NCI-H2227 treated with DMSO at 0.1 percent for 48 hours (cell line): ENCODE measurements at regions not wholly inside any gene's neighbourhood (a gene's known extent, or its start where the extent isn't known, plus 50 kb on each side); places are given as distances from the start of the nearest gene placed in this dataset.

Experiments used
- DNase-seq: peaks from one replicate; lab custom pipeline; 2025; lab: John Stamatoyannopoulos, UW

DNA sequence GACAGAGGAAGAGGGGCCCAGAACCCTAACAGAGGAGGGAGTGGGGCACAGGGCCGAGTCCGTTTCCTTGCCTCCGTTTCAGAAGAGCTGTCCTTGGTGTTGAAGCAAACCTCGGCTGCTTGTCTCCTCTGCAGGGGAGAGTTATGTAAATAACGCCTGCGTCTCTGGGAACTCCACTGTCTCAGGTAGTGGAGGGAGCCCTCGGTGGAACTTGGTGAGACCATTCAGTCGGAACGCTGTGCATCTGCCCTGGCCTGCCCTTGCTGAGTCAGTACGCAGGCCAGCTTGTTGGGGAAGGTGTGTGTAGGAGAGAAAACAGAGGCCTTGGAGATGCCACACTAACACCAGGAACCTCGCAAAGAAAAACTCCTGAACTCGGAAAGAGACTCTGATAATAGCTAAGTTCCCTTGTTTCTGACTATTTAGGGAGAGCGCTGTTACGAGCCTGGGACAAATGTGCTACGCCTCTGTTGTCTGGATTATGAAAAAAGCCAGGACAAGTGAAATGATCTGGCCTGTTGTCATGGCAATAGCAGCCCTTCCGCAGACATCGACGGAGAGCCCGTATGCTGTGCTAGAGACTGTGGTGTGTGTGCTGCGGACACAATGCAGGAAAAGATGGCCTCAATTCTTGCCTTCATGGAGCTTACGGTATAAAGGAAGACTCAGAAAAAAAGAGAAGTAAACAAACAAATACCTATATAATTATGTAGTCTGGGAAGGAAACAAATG is 94.6 kb upstream of the AKT3 start:
- DNase-seq, result no peak

DNA sequence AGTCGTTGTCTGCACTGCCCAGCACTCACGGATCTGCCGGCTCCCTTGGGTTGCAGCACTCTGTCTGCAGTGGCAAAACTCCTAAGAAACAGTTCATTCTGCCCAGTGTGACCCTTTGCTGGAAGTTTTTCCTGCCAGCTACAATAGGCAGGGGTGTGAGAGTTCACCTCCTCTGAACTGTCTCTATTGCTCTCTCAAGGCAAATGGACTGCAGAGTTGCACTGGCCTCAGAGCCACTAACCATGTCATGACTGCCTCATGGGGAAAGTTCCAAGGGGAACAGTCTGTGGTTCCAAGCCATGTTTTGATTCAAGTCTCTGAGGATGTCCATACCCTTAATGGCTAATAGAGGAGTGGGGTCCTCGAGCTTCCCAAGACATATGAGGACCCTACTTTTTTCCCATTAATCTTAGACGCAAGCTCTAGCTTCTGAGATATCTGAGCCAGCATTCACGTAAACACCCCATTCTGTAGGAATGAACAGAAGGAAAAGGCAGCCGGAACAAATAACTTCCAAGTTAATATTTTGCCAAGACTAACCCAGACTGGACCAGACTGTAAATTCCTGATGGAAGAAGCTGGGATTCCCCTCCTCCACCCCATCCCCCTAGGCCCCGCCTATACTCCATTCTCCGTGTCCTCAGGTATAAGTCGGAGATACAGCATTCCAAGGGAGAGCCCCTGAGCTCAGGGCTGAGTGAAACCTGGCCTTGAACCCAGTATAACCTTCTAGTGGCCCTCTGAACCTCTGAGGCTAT is 93.8 kb upstream of the AKT3 start:
- DNase-seq, result no peak

DNA sequence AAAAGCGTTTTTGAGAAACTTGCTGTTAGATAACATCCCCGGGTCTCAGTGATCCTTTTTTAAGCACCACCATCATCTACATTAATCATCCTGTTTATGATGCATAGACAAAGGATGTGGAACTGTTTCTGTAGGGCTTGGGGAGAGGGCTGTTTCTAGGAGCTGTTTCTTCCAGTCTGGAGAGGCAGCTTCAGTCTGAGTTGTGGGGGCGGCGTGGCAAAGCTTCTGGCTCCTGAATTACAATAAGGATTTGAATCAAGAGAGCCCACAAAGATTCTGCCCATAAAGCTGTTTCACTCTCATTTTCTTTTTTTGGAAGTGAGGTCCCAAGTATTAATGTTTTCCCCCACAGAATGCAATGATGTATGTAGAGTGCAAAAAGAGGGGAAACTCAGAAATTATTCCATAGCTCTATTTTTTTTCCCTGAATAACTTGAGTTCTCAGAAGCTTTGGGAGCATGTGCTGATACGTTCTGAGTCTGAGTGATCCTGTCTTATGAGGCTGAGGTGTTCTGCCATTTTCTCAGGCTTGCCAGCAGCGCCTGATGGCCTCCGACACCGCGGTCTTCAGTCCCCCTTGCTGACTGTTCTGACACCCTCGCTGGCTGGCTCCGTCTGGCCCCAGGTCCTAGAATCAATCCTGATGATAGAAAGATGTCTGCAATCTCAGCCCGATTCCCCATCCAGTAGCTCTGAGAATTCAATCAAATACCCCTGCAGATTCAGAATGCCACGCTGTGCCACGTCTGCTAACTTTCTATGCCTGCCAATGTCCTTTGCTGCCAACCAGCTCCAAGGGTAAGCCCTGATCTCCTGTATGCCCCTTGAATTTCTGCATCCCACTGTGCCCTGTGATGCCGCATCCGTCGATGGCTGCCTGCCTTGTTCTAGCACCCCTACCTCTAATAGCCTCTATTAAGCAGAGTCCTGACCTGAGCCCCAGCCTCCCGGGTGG is 92.4 kb upstream of the AKT3 start:
- DNase-seq, result no peak

DNA sequence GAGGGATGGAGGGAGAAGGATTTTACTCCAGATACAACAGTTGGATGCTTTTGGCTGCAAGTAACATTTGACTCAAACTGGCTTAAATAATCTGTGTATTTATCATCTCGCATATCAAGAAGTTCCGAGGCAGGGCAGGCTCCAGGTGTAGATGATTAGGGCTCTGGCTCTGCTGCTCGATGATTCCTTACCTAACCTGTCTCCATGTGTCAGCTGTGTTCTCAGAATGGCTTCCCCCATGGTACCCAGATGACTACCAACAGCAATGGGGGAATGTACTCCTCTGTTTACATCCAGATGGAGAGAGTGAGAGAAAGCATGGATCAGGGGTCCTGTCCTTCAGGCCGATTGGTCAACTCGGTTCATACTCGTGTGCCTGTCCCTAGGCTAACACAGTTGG is 90.4 kb upstream of the AKT3 start:
- no peak for DNase-seq

DNA sequence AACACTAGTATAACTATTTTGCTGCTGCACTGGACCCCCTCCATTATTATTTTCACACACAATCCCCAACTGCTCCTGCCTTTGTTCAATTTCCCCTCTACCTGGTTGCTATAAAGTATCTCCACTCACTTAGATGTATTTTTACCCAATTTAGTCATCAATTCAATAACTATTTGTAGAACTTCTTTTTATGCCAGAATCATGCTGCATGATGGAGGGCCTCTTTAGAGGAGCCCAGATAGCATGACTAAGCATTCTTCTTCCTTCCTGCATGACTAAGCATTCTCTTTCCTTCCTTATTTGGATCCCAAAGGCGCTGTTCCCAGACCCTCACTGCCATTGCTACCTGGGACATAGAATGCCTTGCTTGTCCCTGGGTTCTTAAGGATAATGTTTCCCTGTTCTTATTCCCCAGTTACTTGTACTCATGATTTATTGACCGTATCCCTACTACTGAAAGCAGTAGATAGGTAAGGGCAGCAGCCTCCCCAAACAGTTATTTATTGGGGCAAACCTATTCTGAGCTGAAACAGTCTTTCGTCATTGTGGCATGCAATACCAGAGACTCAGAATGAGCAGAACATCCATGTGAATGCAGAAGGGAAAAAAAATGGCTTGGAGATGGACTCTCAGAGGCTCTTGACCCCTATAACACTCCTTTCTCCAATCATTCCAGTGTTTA is 89.3 kb upstream of the AKT3 start:
- DNase-seq, result no peak

DNA sequence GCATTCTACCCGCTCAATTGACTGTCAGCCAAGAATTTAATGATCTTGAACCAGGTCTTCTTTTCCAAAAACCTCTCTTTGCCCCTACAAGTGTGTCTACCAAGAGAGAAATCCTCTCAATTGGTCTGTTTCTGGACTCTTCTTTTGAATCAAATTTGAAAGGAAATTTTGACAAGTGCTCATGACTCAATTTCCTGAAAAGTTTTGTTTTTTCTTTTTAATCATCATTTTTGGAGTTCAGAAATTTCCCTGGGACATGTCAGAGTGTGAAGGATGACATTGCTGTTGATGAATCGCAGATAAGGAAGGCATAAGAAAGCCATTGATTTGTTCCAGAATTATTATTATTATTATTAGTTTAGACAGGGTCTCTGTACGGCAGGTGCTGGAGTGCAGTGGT is 88.2 kb upstream of the AKT3 start:
- DNase-seq, result no peak

DNA sequence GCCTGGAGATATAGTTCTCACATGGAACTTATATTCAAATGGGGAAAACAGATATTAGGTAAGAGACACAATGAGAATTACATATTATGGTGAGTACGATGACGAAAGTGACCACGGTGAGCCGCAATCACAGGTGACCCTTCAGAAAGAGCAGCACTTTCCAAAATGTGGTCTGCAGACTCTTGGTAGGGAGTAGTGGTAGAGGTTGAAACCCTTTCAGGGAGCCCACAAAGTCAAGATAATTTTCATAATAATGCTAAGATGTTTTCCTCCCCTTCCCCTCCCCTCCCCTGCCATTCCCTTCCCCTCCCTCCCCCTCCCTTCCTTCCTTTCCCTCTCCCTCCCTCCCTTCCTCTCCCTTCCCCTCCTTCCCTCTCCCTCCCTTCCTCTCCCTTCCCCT is 83.5 kb upstream of the AKT3 start:
- DNase-seq, result no peak

DNA sequence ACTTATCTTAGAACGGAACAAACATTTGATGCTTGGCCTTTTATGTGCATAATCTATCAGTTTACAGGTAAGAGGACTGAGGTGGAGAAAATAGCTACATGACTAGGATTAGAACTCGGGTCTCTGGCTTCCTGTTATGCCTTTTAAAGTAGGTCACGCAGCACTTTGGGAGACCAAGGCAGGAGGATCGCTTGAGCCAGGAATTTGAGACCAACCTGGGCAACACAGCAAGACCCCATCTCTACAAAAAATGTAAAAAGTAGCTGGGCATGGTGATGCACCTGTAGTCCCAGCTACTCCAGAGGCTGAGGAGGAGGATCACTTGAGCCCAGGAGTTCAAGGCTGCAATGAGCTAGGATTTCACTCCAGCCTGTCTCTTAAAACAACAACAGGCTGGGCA is 81.9 kb upstream of the AKT3 start:
- no peak for DNase-seq

DNA sequence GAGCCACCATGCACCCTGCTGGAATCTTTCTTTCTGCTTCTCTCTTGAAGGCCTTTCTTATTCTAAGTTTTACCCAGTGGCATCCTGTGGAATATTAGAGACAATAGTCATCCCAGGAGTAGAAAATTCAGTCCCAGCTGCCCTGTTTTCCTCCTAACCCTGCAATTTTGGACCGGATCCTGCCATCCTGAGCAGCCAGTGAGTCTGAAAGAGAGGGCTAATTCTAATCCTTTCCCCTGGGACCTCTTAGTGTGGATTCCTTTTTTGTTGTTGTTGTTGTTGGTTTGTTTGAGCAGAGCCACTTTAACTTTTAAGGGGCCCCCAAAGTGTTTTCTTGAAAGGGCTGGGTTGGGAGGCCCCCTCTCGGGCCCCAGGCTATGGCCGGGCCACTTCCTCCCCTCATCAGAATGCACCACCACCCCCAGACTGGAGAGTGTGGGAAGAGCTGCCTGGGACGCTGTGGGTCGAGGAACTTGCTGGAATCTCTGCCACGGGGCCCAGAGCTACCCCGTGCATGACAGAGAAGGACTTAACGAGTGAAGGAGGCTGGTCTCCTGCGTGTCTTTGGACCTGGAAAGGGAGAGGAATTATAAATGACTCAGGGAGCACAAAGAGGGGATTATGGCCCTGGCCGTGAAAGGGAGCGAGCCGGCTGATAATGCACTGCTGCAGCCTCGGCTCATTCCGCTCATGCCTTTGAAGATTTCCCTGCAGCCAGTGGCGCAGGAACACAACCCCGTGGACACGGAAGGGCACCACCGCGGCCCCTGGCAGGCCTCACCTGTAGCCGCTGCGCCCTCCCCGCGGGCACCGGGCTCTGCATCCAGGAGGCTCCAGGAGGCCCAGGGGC is 81.0 kb upstream of the AKT3 start:
- no peak for DNase-seq

DNA sequence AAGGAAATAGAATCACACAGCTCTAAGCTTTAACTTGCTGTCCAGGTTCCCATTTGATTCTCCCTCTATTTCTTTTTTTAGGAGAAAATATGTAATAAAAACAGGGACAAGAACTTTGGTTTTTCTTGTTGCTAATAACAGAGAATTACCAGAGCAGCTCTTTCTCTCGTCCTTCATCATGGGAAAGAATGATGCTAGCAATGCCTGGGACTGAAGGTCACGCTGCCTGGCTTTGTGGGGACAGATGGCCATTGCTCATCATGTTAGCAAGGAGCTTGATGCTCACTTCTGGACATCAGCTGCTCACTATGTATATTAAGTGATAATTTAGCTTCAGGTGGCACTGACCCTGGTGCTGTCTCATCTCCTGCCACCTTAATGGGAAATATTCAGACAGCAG is 77.3 kb upstream of the AKT3 start:
- DNase-seq, result no peak

DNA sequence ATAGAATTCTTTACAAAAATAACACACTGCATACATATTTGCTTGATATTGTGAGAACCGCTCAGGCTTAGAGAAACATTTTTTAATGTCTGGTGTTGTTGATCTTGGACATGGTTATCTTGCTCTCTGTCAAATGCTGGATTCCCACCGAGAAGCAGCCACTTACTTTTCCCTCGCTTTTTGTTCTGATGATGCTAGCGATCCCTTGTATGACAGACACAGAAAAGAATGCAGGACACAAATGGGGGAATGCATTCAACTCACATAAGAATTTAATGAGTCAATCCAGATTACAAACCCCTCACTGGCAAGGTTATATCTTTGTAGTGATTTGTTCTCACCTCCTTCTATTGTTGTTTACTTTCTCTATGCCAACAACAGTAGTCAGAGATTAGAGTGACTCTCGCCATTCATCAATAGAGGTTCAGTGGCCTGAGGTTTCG is 76.8 kb upstream of the AKT3 start:
- DNase-seq, result no peak

DNA sequence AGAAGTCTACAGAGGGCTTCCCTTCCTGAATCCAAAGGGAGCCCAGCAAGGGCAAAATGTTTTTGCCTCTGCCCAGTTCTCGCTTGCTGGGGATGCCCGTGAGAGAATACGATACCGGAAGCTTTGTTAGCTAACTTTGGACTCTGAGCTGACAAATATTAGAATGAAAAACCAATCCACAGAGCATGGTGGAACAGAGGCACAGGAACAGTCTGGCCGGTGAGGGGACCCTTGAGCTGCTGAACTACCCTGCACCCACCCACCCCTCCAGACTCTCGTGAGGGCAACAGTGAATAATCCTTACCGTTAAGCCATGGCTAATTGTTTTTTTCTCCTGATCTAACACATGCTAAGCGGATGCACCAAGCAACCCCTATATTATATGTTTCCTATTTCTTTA is 76.3 kb upstream of the AKT3 start:
- no peak for DNase-seq

DNA sequence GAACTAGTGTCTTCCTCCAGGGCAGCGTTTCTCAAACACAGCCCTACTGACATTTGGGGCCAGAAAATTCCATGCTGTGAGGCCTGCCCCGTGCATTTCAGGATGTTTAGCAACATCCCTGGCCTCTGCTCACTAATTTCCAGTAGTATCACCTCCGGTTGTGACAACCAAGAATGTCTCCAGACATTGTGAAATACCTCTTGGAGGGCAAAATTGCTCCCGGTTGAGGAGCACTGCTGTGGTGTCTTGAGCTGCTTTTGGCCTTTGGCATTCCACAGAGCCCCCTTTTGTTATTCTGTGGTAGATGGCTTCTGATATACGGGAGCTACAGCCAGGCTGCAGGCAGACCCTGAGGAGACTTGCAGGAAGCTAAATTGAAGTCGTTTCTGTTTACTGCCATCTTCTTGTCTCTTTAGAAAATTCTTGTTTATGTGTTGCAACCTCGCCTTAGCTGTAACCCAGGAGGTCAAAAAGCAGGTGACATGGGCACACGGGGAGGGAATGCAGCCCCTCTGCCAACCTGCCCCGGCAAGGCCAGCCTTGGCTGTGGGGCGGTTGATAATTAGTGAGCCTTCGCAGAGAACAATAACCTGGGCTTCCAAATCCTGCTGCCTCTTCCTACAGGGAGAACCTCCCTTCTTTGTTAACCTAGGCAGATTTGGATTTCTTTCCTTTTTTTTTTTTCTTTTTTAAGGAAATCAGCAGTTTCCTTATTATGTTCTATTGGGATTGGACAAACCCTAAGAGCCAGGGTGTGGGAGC is 74.7 kb upstream of the AKT3 start:
- DNase-seq, result no peak

DNA sequence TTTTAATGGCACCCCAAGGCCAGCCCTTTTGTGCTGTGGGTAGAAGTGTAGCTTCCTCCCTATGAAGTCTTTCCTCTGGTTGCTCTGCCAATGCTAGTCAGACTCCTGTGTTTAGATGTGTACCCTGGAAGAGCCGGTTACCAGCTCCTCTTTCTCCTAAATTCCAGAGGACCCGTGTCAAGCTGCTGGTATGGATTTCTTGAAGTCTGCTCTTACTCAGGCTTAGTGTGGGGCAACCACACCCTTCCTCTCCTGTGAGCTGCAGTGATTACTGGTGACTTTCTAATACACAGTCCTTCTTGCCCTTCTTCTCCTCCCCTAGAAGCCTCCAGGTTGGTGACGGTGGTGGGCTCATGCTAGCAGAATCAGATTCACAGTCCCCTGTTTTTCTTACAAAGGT is 74.1 kb upstream of the AKT3 start:
- no peak for DNase-seq

DNA sequence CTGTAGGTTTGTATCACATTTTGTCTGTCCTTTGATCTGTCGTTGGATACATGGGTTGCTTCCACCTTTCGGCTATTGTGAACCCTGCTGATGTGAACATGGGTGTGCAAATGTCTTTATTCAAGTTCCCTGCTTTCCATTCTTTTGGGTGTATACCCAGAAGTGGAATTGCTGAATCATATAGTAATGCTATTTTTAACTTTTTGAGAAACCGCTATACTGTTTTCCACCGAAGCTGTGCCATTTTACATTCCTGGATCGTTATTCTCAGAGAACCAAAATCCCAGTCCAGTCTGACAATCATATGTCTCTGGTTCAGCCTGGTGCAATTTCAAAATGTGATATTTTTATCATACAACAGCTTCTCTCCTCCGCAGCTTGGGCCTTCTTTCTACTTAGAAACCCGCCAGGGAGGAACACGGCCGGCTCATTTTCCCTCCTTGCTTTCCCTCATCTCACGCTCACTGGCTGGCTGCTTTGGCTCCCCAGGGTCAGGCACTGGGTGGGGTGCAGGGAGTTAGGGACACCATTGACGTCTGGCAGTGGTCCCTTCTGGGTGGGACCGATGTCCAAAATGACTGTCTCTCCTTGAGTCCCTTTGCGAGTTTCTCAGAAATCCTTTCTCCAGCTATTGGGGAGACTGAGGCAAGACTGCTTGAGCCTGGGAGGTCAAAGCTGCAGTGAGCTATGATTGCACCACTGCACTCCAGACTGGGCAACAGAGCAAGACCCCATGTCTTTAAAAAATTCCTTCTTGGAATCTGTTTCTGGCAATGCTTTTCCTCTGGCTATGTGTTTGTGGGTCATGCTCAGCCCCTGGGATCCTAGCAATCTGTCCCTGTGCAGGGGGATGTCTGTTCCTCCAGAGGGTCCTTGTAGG is 73.5 kb upstream of the AKT3 start:
- no peak for DNase-seq

DNA sequence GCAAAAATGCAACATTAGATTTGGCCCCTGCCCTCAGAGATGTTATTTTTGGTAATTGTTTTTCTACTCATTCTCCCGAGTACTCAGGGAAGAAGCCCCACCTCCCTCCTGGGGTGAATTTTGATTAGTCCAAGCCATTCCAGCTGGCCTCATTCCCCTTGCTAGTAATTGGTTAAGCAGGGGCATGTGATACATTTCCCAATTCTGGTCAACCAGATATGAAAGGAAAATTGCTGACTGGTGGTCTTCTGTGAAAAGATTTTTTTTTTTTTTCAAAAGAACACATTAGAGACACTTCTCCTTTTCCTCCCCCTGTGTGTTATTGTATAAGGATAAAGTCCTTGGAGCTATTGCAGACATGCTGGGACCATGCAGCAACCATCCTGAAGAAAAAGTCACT is 71.1 kb upstream of the AKT3 start:
- DNase-seq, result no peak

DNA sequence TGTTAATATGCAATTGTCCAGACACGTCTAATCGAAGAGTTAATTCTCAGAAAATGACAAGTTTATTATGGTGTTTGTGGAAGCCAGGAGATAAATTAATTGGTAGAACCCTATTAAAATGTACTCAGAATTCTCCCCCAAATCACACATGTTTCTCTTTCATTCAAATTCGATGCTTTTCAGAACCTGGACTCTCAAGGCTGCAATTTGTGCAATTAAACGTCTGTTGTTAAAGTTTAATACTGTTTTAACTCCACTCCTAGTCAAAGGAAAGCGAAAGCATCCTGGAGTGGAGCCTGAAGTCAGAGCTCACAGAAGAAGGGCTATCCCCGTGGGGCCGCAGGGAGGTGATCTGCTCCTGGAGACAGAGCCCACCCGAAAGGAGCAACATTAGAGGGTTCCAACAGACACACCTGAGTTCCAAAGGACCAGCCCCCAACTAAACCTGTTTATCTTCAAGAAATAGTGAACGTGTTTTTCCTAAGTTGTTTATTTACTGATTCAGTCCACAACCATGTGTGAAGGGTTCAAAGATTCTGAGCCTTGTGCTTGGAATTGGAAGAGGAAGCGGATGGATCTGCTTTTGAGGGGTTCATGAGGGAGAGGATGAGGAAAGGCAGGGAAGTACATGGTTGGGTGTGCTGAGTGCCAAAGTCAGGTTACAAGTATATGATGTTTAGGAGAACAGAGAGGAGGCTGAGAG is 68.0 kb upstream of the AKT3 start:
- no peak for DNase-seq

DNA sequence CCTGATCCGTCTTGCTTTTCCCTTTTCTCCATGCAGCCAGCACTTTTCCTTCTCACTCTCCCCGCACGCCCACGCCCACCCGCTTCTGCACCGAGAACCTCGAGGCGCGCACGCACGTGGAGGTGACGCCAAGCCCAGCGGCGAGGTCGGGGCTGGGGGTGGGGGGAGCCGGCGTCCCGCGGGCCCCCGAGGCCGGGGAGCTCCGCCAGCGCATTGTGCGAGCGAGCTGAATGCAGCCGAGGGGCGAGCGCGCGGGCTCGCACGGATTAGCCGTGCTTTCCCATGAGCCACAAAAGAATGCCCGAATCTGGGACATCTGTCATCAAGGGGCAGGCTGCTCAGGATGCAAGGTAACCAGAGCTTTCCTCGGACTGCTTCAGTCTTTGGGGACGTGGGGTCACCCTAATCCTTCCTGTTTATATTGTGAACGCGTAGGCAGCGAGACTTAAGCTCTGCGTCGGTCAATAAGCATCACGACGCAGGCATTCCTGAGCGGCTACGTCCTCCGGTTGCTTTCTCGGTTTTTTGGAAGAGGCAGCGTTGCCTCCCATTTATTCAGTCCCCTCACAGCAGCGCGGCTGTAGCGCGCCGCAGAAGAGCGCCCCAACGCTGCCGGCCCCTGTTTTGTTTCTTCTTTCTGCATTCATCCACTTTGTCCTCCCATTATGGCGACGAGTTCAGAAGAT is 67.3 kb upstream of the AKT3 start:
- DNase-seq, result peak; percentile 38
